Esophagus squamous epithelium (tissue), 4 donors: ENCODE measurements at regions not wholly inside any gene's neighbourhood (a gene's known extent, or its start where the extent isn't known, plus 50 kb on each side); places are given as distances from the start of the nearest gene placed in this dataset.

Experiments used
- CTCF ChIP-seq, 6 experiments: fragments of 450-650 bp in 4 of 6; fragments of 200-600 bp in 2 of 6; sonication (generic) in 2 of 6; IDR thresholded peaks; one replicate each; pipeline ENCODE4 v1.5.1; 2016 to 2019; ENCODE audit warnings: antibody characterized with exemption in 6 of 6, mild to moderate bottlenecking in 4 of 6, moderate library complexity in 4 of 6
- POLR2A ChIP-seq, 4 donors: fragments of 450-650 bp; IDR thresholded peaks; one replicate each; pipeline ENCODE4 v1.6.1; 2017; ENCODE audit warnings: antibody characterized with exemption in 4 of 4, mild to moderate bottlenecking in 4 of 4, moderate library complexity in 3 of 4

DNA sequence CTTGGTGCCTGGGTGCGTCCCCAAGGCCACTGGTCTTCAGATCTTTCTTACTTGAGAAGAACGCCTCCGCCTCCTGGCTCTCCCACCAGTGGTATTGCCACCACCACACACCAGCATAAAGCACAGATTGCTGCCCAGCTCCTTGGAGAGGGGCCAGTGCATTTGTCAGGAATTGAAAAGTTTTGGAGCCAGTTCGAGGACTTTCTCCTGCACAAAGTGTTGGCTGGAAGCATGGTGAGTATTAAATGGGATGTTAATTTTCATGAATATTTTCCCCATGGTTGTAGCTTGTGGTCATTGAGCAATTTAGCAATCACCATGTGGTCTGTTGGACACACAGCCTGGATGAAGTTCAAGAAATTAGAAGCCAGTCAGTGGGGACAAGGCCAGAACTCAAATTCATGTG lies 684.6 kb upstream of the FANCL start:
- TF ChIP-seq CTCF (IDR thresholded peaks at IDR 0.05) (no peak), POLR2A (IDR thresholded peaks at IDR 0.05) (no peak)
